ENCODE measurements at regions not wholly inside any gene's neighbourhood (a gene's known extent, or its start where the extent isn't known, plus 50 kb on each side); places are given as distances from the start of the nearest gene placed in this dataset.

- no peak for TF ChIP-seq CTCF (conservative IDR thresholded peaks at IDR 0.05; ENCODE audit: low read depth, low read length)
- no peak for TF ChIP-seq EZH2 (IDR thresholded peaks at IDR 0.05; ENCODE audit: borderline replicate concordance, low read depth, low read length, poor library complexity, severe bottlenecking)
These were observed 233.0 kb upstream of the SATB1 start for GRCh38 chr3:18657858-18658820.
